ENCODE measurements at regions not wholly inside any gene's neighbourhood (a gene's known extent, or its start where the extent isn't known, plus 50 kb on each side); places are given as distances from the start of the nearest gene placed in this dataset.
"Not testable (repeated sequence)": the region's sequence is repeated elsewhere in the genome, so short reads cannot be mapped to it uniquely, and the experiment has no call there.

GRCh38 chr6:126667071-126667470 is 327.2 kb downstream of the CENPW start:
- no peak for TF ChIP-seq CTCF (IDR thresholded peaks at IDR 0.05)
- Mint-ChIP-seq H3K36me3 (ENCODE audit: unreplicated experiment) (no peaks in the 10 kb centered on the region), H3K4me1 (ENCODE audit: unreplicated experiment) (peaks cover 8% of the 10 kb centered on the region), H3K27ac (ENCODE audit: unreplicated experiment) (no peak overlapping the region), H3K4me3 (ENCODE audit: unreplicated experiment) (no peak overlapping the region), H3K9me3 (ENCODE audit: unreplicated experiment) (no peaks in the 10 kb centered on the region), H3K27me3 (ENCODE audit: unreplicated experiment) (no peaks in the 10 kb centered on the region)
- DNase-seq (ENCODE audit: extremely low spot score, unreplicated experiment), result no peak

- no peak overlapping the region for H3K4me3 Mint-ChIP-seq (ENCODE audit: unreplicated experiment)
- H3K27me3 Mint-ChIP-seq (ENCODE audit: unreplicated experiment), result no peaks in the 10 kb centered on the region
- TF ChIP-seq CTCF (IDR thresholded peaks at IDR 0.05), result no peak
- no peaks in the 10 kb centered on the region for H3K36me3 Mint-ChIP-seq (ENCODE audit: unreplicated experiment)
- H3K9me3 Mint-ChIP-seq (ENCODE audit: unreplicated experiment), result no peaks in the 10 kb centered on the region
- no peak overlapping the region for H3K27ac Mint-ChIP-seq (ENCODE audit: unreplicated experiment)
- DNase-seq (ENCODE audit: extremely low spot score, unreplicated experiment), result no peak
- peaks cover 7% of the 10 kb centered on the region for H3K4me1 Mint-ChIP-seq (ENCODE audit: unreplicated experiment)
Observed at GRCh38 chr6:126667728-126668127, 327.8 kb downstream of the CENPW start.

GRCh38 chr6:126672649-126673048 is 332.7 kb downstream of the CENPW start:
- no peak for TF ChIP-seq CTCF (IDR thresholded peaks at IDR 0.05)
- peaks cover 2% of the 10 kb centered on the region for H3K4me1 Mint-ChIP-seq (ENCODE audit: unreplicated experiment)
- H3K9me3 Mint-ChIP-seq (ENCODE audit: unreplicated experiment), result peaks cover 10% of the 10 kb centered on the region
- H3K36me3 Mint-ChIP-seq (ENCODE audit: unreplicated experiment), result no peaks in the 10 kb centered on the region
- DNase-seq (ENCODE audit: extremely low spot score, unreplicated experiment), result no peak
- no peak overlapping the region for H3K4me3 Mint-ChIP-seq (ENCODE audit: unreplicated experiment)
- no peak overlapping the region for H3K27ac Mint-ChIP-seq (ENCODE audit: unreplicated experiment)
- no peaks in the 10 kb centered on the region for H3K27me3 Mint-ChIP-seq (ENCODE audit: unreplicated experiment)

- not testable (repeated sequence) for DNase-seq (ENCODE audit: extremely low spot score, unreplicated experiment); H3K27me3 Mint-ChIP-seq (ENCODE audit: unreplicated experiment); H3K4me3 Mint-ChIP-seq (ENCODE audit: unreplicated experiment); H3K4me1 Mint-ChIP-seq (ENCODE audit: unreplicated experiment); H3K36me3 Mint-ChIP-seq (ENCODE audit: unreplicated experiment); H3K27ac Mint-ChIP-seq (ENCODE audit: unreplicated experiment)
- H3K9me3 Mint-ChIP-seq (ENCODE audit: unreplicated experiment), result peaks cover 10% of the 10 kb centered on the region
Observed at GRCh38 chr6:126673749-126674148, 333.8 kb downstream of the CENPW start.

GRCh38 chr6:126682440-126682839 is 342.5 kb downstream of the CENPW start:
- H3K4me1 Mint-ChIP-seq (ENCODE audit: unreplicated experiment), result no peaks in the 10 kb centered on the region
- H3K9me3 Mint-ChIP-seq (ENCODE audit: unreplicated experiment), result no peaks in the 10 kb centered on the region
- no peaks in the 10 kb centered on the region for H3K36me3 Mint-ChIP-seq (ENCODE audit: unreplicated experiment)
- H3K4me3 Mint-ChIP-seq (ENCODE audit: unreplicated experiment), result no peak overlapping the region
- no peak for TF ChIP-seq CTCF (IDR thresholded peaks at IDR 0.05)
- no peak overlapping the region for H3K27ac Mint-ChIP-seq (ENCODE audit: unreplicated experiment)
- no peaks in the 10 kb centered on the region for H3K27me3 Mint-ChIP-seq (ENCODE audit: unreplicated experiment)
- no peak for DNase-seq (ENCODE audit: extremely low spot score, unreplicated experiment)

GRCh38 chr6:126685182-126685581 is 345.3 kb downstream of the CENPW start:
- H3K27ac Mint-ChIP-seq (ENCODE audit: unreplicated experiment), result no peak overlapping the region
- no peak overlapping the region for H3K4me3 Mint-ChIP-seq (ENCODE audit: unreplicated experiment)
- no peaks in the 10 kb centered on the region for H3K36me3 Mint-ChIP-seq (ENCODE audit: unreplicated experiment)
- H3K4me1 Mint-ChIP-seq (ENCODE audit: unreplicated experiment), result no peaks in the 10 kb centered on the region
- DNase-seq (ENCODE audit: extremely low spot score, unreplicated experiment), result no peak
- H3K9me3 Mint-ChIP-seq (ENCODE audit: unreplicated experiment), result peaks cover 6% of the 10 kb centered on the region
- no peak for TF ChIP-seq CTCF (IDR thresholded peaks at IDR 0.05)
- peaks cover 2% of the 10 kb centered on the region for H3K27me3 Mint-ChIP-seq (ENCODE audit: unreplicated experiment)

All from osteocyte (in vitro differentiated cells).